AG04449 (cell line): ENCODE measurements at regions not wholly inside any gene's neighbourhood (a gene's known extent, or its start where the extent isn't known, plus 50 kb on each side); places are given as distances from the start of the nearest gene placed in this dataset.

Experiments used
- CTCF ChIA-PET: fragments of 350-600 bp; formaldehyde crosslinking; extraction: SDS; loops from one replicate; lab custom pipeline; 2021; ENCODE audit warnings: antibody characterized with exemption; lab: Yijun Ruan, JAX
- POLR2A ChIA-PET: fragments of 400-600, 350-600 bp; formaldehyde crosslinking; extraction: SDS; loops from one replicate; lab custom pipeline; 2020; ENCODE audit warnings: antibody characterized with exemption, inconsistent platforms; lab: Yijun Ruan, JAX
- DNase-seq: peaks from one replicate; pipeline ENCODE4 v3.0.0-alpha.2; 2010; ENCODE audit warnings: low read depth, low spot score
- H3K4me3 ChIP-seq: 2 replicates; pipeline ENCODE4 v1.5.1; 2011; ENCODE audit warnings: low read depth, mild to moderate bottlenecking, control low read depth, low read length
- TF ChIP-seq, protein P1 (sequence below): IDR thresholded peaks from one replicate; pipeline ENCODE4 v1.5.1; 2011; ENCODE audit warnings: mild to moderate bottlenecking, moderate library complexity, low read length, control low read depth, inconsistent platforms; ENCODE audit not compliant: insufficient read depth; ENCODE audit errors: missing control alignments

DNA sequence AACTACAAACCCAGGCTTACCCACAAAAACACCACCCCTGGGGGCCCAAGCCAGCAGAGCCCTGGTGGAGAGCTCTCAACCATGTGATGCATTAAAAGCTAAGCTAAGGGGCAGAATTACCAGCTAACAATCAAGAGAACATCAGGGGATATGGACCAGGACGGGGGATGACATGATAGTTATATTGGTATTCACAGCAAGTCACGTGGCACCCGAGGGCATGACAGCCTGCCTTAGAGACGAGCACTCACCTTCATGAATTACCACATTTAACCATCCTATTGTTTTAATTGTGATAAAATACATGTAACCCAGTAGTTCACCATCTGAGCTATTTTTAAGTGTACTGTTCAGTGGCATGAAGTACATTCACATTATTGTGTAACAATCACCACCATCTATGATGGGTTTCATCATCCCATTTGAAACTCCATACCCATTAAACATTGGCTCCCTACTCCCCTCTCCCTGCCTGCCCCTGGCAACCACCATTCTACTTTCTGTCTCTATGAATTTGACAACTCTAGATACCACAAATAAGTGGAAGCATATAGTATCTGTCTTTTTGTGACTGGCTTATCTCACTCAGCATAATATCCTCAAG is 245.6 kb downstream of the ANAPC1 start:
- no peak overlapping the region for H3K4me3 ChIP-seq
- POLR2A ChIA-PET = no interaction called here
- DNase-seq = no peak
- TF ChIP-seq, protein P1, sequence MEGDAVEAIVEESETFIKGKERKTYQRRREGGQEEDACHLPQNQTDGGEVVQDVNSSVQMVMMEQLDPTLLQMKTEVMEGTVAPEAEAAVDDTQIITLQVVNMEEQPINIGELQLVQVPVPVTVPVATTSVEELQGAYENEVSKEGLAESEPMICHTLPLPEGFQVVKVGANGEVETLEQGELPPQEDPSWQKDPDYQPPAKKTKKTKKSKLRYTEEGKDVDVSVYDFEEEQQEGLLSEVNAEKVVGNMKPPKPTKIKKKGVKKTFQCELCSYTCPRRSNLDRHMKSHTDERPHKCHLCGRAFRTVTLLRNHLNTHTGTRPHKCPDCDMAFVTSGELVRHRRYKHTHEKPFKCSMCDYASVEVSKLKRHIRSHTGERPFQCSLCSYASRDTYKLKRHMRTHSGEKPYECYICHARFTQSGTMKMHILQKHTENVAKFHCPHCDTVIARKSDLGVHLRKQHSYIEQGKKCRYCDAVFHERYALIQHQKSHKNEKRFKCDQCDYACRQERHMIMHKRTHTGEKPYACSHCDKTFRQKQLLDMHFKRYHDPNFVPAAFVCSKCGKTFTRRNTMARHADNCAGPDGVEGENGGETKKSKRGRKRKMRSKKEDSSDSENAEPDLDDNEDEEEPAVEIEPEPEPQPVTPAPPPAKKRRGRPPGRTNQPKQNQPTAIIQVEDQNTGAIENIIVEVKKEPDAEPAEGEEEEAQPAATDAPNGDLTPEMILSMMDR = no peak
- CTCF ChIA-PET = interaction anchor here (0.8 to 1.5 kb wide), 3 partner anchors 11 to 31 kb away, joined by 3 read pairs; no protein-coding TSS in a partner anchor

DNA sequence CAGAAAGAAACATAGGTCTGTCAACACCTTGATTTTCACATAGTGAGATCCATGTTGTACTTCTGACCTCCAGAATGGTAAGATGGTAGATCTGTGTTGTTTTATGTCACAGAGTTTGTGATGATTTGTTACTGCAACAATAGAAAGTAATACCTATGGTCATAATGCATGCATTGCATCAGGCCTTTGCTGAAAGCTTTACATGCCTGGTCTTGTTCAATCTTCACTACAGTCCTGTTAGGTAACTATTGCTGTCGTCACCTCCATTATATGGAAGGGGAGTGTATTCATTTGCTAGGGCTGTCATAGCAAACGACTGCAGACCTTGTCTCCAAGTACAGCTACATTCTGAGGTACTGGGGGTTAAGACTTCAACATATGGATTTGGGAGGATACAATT is 243.5 kb downstream of the ANAPC1 start:
- TF ChIP-seq, protein P1 = no peak
- POLR2A ChIA-PET = no interaction called here
- CTCF ChIA-PET = interaction anchor here (1.3 to 2.0 kb wide), 2 partner anchors 9 to 18 kb away, joined by 4 read pairs; no protein-coding TSS in a partner anchor

DNA sequence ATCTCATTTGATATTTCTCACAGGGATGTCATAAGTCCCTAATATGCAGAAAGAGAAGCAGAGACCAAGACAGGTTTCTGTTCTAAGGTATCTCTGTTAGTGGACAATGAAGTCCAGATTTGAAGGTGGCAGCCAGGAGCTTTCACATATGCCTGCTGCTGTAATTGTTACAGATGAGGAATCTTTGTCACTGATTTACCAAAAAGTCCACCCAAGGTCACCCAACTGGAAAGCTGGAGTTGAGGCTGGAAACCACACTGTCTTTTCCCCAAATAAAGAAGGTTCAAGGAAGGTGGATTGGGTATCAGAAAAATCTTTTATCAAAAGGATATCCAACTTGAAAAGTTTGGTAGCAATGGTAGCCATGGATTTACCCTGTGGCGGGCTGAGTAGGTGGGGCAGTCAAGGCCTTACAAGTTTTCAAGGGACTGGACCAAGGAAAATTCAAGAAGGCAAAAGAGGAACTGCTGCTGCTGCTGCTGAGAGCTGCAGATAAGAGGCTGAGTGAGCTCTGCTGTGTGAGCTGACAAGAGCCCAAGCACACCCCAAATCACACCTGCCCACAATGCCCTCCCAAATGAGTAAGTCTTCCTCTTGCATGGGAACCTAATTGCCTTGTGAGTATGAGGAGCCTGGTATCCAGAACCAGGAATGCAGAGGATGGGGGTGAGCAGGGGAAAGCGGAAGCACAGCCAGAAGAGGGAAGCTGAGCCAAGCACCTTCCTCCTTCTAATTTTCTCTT is 241.2 kb downstream of the ANAPC1 start:
- POLR2A ChIA-PET = no interaction called here
- CTCF ChIA-PET = no interaction called here
- TF ChIP-seq, protein P1 = no peak
- no peak overlapping the region for H3K4me3 ChIP-seq
- DNase-seq = no peak

More for the DNA sequence above, 243.5 kb downstream of the ANAPC1 start:
- H3K4me3 ChIP-seq = no peak overlapping the region
- DNase-seq = no peak

DNA sequence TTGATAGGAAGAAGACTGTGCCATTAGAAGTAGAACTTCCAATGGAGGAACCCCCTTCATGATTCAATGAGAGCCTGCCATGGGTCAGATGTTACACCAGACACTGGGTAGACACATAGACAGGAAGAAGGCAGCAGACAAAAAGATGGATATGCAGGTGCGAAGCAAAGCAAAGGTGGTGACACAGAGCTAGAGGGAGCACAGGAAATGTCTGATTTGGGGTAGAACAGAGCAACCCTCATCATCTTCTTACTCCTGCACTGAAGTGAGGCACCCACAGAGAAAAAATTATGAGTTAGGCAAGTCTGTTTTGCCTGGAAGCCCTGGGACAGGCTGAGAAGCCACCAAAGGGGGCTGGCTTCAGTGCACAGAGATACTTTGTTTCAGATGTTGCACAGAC is 240.2 kb downstream of the ANAPC1 start:
- TF ChIP-seq, protein P1 = no peak
- no peak for DNase-seq
- POLR2A ChIA-PET = no interaction called here
- no peak overlapping the region for H3K4me3 ChIP-seq
- CTCF ChIA-PET = no interaction called here

DNA sequence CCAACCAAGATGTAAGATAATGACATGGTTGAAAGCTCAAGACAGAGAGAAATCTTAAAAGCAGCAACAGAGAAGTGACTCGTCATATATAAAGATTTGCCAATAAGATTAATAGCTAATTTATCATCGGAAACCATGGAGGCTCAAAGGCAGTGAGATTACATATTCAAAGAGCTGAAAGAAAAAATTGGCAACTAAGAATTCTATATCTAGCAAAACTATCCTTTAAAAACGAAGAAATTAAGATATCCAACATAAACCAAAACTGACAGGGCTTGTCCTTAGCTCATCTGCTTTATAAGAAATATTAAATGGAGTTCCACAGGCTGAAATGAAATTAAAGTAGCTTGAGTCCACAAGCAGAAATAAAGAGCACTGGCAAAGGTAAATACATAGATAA is 236.6 kb downstream of the ANAPC1 start:
- POLR2A ChIA-PET = no interaction called here
- no peak overlapping the region for H3K4me3 ChIP-seq
- CTCF ChIA-PET = interaction anchor here (1.2 kb wide), 1 partner anchor 13 kb away, joined by 4 read pairs; no protein-coding TSS in a partner anchor
- TF ChIP-seq, protein P1 = no peak
- no peak for DNase-seq

DNA sequence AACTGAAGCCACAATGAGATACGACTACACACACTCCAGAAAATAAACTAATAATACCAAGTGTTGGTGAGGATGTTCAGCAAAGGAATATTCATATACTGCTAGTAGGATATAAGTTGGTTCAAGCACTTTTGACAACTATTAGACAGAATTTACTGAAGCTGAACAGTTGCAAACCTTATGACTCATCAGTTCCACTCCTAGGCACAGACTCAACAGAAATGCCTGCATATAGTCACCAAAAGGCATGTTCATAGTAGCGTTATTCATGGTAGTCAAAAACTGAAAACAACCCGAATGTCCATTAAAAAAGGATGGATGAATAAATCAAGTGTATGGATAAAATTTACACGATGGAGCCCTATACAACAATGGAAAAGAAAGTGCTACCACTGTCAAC is 232.0 kb downstream of the ANAPC1 start:
- POLR2A ChIA-PET = no interaction called here
- DNase-seq = no peak

More for the DNA sequence above, 232.0 kb downstream of the ANAPC1 start:
- H3K4me3 ChIP-seq = no peak overlapping the region
- TF ChIP-seq, protein P1 = no peak
- CTCF ChIA-PET = interaction anchor here (0.8 kb wide), 1 partner anchor 535 kb away, joined by 3 read pairs; no protein-coding TSS in a partner anchor
